GM19395 (cell line): ENCODE measurements at regions not wholly inside any gene's neighbourhood (a gene's known extent, or its start where the extent isn't known, plus 50 kb on each side); places are given as distances from the start of the nearest gene placed in this dataset.
"Not testable (repeated sequence)": the region's sequence is repeated elsewhere in the genome, so short reads cannot be mapped to it uniquely, and the experiment has no call there.

Experiments
- ATAC-seq: cut with Tn5 transposase; IDR thresholded peaks from one replicate; pipeline ENCODE4 v1.9.1; 2021; ENCODE audit warnings: mild to moderate bottlenecking, moderate library complexity; ENCODE audit not compliant: unreplicated experiment

- ATAC-seq: not testable (repeated sequence)
Observed at GRCh38 chr6:26720663-26721218, 61.2 kb upstream of the ZNF322 start.

GRCh38 chr6:26730019-26730766, 70.6 kb upstream of the ZNF322 start:
- ATAC-seq: not testable (repeated sequence)

- ATAC-seq: not testable (repeated sequence)
Observed at GRCh38 chr6:26734776-26735472, 75.4 kb upstream of the ZNF322 start.

- no peak for ATAC-seq
Observed at GRCh38 chr6:26739811-26740210, 80.3 kb upstream of the ZNF322 start.

- ATAC-seq: no peak
Observed at GRCh38 chr6:26743157-26743821, 83.7 kb upstream of the ZNF322 start.

GRCh38 chr6:26743941-26744699, 84.6 kb upstream of the ZNF322 start:
- ATAC-seq: no peak

- not testable (repeated sequence) for ATAC-seq
Observed at GRCh38 chr6:26744837-26745282, 85.3 kb upstream of the ZNF322 start.

GRCh38 chr6:26745964-26746363, 86.4 kb upstream of the ZNF322 start:
- not testable (repeated sequence) for ATAC-seq

- not testable (repeated sequence) for ATAC-seq
Observed at GRCh38 chr6:26749126-26749758, 89.7 kb upstream of the ZNF322 start.

- ATAC-seq: not testable (repeated sequence)
Observed at GRCh38 chr6:26749759-26750126, 90.2 kb upstream of the ZNF322 start.

- no peak for ATAC-seq
Observed at GRCh38 chr6:26754212-26754611, 94.7 kb upstream of the ZNF322 start.

GRCh38 chr6:26754801-26755200, 95.3 kb upstream of the ZNF322 start:
- ATAC-seq: not testable (repeated sequence)

GRCh38 chr6:26756067-26756805, 96.7 kb upstream of the ZNF322 start:
- ATAC-seq: not testable (repeated sequence)

GRCh38 chr6:26766203-26766902, 106.8 kb upstream of the ZNF322 start:
- ATAC-seq: not testable (repeated sequence)

- ATAC-seq: not testable (repeated sequence)
Observed at GRCh38 chr6:26770941-26771666, 111.6 kb upstream of the ZNF322 start.

GRCh38 chr6:26773414-26773813, 113.9 kb upstream of the ZNF322 start:
- ATAC-seq: not testable (repeated sequence)

- not testable (repeated sequence) for ATAC-seq
Observed at GRCh38 chr6:26780563-26780962, 121.0 kb upstream of the ZNF322 start.
